ENCODE measurements at regions not wholly inside any gene's neighbourhood (a gene's known extent, or its start where the extent isn't known, plus 50 kb on each side); places are given as distances from the start of the nearest gene placed in this dataset.

- TF ChIP-seq CTCF (IDR thresholded peaks at IDR 0.05; ENCODE audit: poor library complexity) = no peak
- no peak for TF ChIP-seq EZH2 (IDR thresholded peaks at IDR 0.05; ENCODE audit: borderline replicate concordance)
Measured at GRCh38 chr5:157997991-157998504, 139.1 kb upstream of the CLINT1 start.
